GM18499 (cell line): ENCODE measurements at regions not wholly inside any gene's neighbourhood (a gene's known extent, or its start where the extent isn't known, plus 50 kb on each side); places are given as distances from the start of the nearest gene placed in this dataset.

Experiments used
- ATAC-seq: cut with Tn5 transposase; IDR thresholded peaks from one replicate; pipeline ENCODE4 v1.9.1; 2021; ENCODE audit warnings: moderate number of reproducible peaks; ENCODE audit not compliant: insufficient read depth, unreplicated experiment

DNA sequence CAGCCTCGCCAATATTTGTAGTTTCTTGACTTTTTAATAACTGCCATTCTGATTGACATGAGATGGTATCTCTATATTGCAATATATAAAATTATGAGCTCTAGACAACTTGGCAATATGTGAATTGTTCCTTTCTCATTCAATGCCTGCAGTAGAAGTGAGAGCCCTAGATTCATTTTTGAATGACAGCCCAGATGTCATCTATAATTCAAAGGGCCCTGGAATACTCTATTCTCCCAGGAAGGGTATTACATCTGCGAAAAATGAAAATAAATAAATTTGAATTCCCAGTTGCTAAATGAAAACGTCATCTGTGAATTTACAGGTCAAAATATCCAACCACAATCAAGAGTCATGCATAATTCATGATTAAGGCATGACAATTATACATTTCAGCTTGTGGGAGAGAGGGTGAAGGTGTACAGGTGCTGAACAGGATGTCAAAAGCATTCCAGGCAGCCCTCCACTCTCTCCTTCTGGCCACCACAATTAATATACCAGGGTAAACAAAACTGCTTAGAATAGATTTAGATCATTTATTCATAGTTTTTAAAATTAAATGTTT, 1147.3 kb downstream of the XPNPEP1 start:
- ATAC-seq: no peak

DNA sequence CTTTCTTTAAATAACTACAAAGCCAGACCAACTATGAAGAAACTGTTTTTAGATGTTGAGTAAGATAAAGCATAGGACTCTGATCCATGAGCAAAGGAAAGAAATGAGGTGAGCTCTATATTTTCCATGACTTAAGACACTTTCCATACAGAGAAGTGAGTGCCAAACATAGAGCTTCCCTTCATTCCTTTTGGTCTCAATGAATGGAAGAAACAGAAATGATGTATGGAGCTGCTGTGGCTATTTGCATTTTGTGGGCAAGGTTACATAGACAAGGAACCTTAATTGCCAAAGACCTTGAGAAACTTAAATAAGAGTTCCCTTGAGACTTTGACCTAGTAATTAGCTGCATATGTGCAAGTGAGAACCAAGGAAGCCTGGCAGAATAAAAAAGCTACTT, 1152.2 kb downstream of the XPNPEP1 start:
- ATAC-seq: no peak

DNA sequence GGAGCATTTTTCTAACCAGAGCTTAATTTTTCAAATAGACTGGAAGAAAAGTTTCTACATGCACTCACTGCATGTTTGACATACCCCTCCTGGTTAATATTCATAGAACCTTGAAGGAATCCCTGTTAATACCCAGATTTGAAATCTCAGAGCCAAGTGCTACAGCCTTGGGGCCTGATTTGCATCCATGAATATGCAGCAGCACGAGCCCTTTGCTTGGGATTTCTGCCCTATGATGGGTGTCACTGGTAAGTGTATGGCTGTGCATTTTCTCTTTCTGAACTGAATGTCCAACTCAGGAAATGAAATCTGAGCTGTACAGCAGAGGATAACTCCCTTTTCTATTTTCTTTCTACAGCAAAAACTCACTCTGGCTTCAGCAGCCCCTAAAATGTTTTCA, 1157.5 kb downstream of the XPNPEP1 start:
- no peak for ATAC-seq

DNA sequence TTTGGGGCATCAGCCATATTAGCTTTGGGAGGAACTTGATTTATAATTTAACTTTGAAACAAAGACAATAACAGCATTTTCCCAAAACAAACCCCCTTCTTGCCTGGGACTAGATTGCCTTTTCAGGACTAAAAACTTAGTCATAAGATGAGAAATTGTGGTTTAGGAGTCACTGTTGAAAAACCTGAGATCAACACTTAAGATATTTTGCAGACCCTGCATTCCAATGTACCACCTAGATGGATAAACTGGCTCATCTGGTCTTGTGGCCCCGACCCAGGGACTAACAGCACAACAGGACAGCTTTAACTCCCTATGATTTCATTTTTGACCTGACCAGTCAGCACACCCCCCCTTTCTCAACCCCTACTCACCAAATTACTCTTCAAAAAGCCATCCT, 1165.4 kb downstream of the XPNPEP1 start:
- ATAC-seq: no peak

DNA sequence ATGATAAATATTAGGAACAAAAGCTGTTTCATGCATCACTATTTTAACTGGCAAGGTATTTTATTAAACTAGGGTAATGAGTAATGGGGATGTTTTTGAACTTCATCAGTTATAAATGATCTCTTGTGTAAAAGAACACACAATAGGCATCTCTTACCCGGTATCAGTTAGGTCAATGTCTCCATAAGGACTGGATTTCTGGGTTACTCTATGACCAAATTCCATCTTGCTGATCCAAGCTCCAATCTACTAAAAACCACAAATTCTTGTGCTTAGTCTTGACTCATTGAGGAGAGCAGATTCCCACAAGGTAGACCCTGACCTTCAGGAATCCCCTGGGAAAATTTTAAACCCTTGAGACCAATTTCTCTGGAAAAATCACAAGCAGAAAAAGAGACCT, 1167.7 kb downstream of the XPNPEP1 start:
- ATAC-seq: no peak

DNA sequence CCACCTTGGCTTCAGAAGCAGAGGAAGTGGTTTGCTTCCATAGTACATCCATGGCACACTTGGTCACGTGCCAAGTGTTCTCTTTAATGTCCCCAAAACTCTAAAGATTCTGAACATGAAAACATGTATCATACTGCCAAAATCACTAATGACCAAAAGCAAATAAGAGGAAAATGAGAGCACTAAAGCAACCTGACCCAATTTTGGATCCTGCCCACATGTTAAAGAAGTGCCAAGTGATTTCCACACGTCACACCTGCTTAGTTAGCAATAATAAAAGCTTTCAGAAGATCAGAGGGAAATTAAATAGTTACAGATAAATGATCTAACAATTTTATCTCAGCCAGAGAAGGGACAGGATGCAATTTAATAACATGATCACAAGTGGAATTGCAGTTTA, 1170.0 kb downstream of the XPNPEP1 start:
- no peak for ATAC-seq

- ATAC-seq: peak; percentile 72
These were observed 1174.3 kb downstream of the XPNPEP1 start for GRCh38 chr10:108749042-108749441.

GRCh38 chr10:108736111-108736510, 1187.2 kb downstream of the XPNPEP1 start:
- no peak for ATAC-seq

DNA sequence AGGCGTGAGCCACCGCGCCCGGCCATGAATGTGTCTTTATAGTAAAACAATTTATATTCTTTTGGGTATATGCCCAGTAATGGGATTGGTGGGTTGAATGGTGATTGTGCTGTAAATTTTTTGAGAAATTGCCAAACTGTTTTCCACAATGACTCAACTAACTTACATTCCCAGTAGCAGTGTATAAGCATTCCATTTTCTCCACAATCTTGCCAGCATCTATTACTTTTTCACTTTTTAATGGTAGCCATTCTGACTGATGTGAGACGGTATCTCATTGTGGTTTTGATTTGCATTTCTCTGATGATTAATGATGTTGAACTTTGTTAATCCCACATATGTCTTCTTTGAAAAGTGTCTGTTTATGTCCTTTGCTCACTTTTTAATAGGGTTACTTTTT, 1187.9 kb downstream of the XPNPEP1 start:
- ATAC-seq: no peak

DNA sequence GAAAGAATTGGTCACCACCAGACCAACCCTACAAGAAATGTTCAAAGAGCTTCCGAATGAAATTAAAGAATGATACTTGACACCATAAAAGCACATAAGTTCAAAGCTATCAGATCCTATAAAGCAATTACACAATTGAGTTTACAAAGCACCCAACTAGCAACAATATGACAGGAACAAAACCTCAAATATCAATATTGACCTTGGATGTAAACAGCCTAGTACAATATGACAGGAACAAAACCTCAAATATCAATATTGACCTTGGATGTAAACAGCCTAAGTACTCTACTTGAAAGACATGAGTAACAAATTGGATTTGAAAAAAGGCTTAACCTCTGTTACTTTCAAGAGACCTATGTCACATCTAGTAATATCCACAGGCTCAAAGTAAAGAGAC, 1201.4 kb downstream of the XPNPEP1 start:
- no peak for ATAC-seq

DNA sequence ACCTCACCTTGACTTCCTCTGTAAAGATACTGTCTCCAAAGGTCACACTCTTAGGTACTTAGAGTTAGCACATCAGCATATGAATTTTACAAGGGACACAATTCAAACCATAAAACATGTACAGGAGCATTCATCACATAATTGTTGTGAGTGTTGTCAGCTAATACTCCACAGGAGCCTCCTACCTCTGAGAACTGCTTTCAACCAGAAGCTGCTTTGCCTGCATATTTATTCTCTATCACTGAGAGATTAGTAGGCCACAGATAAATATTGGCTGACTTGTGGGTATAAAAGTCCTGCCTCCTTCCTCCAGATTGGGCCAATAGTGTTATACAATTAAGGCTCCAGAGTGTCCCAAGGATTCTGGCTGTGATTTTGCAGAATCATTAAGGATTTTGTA, 1207.0 kb downstream of the XPNPEP1 start:
- ATAC-seq: no peak

DNA sequence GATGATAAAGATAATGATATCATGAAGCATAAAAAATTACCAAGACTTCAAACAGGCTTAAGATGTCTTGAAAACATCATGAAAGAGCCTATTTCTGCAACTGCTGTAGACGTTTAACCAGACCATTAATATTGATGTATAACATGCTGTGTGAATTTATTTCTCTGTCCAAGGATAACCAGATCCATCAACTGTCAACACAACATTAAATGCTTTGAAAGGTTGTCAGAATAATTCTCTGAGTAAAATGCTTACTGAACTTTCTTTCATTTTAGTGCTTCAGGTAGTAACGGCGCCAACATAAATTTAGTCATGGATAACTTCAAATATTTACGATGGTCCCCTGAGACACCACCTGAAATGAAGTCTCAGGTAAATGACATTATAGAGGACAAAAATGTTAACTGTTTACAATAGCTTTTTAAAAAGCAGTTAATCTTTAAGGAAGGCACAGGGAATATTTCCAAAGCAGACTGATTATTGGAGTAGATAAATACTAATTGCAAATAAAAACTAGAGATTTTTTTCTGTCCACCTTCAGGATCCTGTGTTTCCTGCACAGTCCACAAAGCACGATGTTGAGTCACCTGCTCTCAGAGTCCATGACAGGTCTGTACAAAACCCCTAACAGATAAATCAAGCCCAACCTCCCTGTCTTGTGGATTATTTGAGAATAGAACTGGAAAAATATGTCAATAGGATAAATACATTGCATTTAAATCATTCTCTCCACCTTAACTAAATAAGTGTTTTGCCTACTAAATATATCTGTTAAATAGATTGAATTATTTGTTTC, 1213.2 kb downstream of the XPNPEP1 start:
- ATAC-seq: no peak

DNA sequence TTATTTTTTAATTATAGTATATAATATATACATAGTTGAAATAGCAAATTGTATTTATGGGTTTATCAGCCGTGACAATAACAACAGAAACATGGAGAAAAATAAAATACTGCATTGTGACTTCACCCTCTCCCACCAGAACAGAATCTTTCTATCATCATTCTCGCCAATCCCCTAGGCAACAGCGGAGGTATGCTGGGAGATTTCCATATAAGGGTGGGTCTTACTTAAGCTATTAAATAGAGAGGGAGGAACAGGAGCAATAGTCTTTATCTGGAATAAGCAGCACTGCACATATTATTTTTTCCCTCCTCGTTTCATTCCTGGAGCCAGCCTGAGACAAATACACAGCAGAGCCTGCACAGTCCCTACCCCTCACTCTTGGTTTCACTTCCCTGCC, 1214.9 kb downstream of the XPNPEP1 start:
- no peak for ATAC-seq

GRCh38 chr10:108696792-108697477, 1226.4 kb downstream of the XPNPEP1 start:
- peak; percentile 92 for ATAC-seq

DNA sequence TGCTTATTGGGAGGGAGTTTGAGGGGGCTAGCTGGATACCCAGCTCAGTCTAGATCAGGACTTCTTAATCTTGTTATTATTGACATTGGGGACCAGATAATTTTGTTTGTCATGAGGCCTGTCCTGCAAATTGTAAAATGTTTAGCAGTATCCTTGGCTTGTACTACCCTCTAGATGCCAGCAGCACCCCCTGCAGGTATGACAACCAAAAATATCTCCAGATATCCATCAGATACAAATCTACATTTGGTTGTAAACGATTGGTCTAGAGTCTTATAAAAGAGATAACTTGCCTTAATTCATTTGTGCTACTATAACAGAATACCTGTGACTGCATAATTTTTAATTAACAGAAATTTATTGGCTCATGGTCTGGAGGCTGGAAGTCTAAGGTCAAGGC, 1232.2 kb downstream of the XPNPEP1 start:
- no peak for ATAC-seq

- no peak for ATAC-seq
These were observed 1232.8 kb downstream of the XPNPEP1 start for GRCh38 chr10:108690530-108690929.

DNA sequence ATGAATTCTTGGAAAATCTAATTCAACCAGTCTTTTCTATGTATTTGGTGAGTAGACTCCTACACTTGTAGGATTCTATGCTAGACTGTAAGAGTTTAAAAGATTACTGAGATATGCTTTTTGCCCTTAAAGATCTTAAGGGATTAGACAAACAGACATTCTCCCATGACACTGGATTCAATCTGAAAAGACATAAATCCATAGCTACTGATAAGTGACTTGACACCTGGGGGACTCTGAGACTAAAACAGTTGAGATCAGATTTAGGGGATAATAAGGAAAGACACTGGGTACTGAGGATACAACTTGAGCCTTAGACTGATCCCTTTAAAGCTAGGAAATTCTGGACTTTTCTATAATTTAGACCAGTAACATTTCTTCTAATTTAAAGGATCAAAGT, 1233.4 kb downstream of the XPNPEP1 start:
- no peak for ATAC-seq

GRCh38 chr10:108688314-108688713, 1235.0 kb downstream of the XPNPEP1 start:
- no peak for ATAC-seq

- no peak for ATAC-seq
These were observed 1237.3 kb downstream of the XPNPEP1 start for GRCh38 chr10:108685863-108686531.

GRCh38 chr10:108684431-108684830, 1238.9 kb downstream of the XPNPEP1 start:
- no peak for ATAC-seq

GRCh38 chr10:108673741-108674140, 1249.6 kb downstream of the XPNPEP1 start:
- ATAC-seq: no peak
